Adrenal gland (tissue), 5 donors: ENCODE measurements at regions not wholly inside any gene's neighbourhood (a gene's known extent, or its start where the extent isn't known, plus 50 kb on each side); places are given as distances from the start of the nearest gene placed in this dataset.

Source experiments
- POLR2A ChIP-seq, 2 donors: fragments of 450-650 bp; IDR thresholded peaks; one replicate each; pipeline ENCODE4 v1.6.1; 2017; ENCODE audit warnings: antibody characterized with exemption in 2 of 2, mild to moderate bottlenecking in 2 of 2, moderate library complexity in 1 of 2
- TF ChIP-seq, protein P1 (sequence below), 6 experiments: fragments of 450-650 bp in 4 of 6; fragments of 200-600 bp in 2 of 6; sonication (generic) in 1 of 6; IDR thresholded peaks; 1 replicate in 5 of 6; 2 replicates in 1 of 6; pipeline versions ENCODE4 v1.5.1 to v1.8.0; 2016 to 2021; ENCODE audit warnings: antibody characterized with exemption in 6 of 6, mild to moderate bottlenecking in 2 of 6, moderate library complexity in 1 of 6
- donor health status: DM: no; HTN: no; CAD: no.

DNA sequence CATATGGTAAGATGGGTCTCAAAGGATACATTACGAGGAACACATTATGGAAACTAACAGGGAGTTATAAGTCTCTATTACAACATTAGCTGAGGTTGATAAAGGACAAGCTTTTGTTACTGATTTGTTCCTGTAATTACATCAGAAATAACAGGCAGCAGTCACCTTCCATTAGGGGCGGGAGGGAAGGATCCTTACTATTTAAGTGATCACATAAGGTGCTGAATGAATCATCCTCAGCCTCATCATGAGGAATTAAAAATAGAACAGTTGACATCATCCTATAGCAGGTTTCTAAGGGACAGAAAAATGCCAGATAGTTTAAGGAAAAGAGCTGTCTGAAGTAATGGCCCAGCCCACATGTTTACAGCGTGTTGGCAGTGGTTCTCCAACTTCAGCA lies 86.9 kb upstream of the MGAT5 start:
- TF ChIP-seq, protein P1, sequence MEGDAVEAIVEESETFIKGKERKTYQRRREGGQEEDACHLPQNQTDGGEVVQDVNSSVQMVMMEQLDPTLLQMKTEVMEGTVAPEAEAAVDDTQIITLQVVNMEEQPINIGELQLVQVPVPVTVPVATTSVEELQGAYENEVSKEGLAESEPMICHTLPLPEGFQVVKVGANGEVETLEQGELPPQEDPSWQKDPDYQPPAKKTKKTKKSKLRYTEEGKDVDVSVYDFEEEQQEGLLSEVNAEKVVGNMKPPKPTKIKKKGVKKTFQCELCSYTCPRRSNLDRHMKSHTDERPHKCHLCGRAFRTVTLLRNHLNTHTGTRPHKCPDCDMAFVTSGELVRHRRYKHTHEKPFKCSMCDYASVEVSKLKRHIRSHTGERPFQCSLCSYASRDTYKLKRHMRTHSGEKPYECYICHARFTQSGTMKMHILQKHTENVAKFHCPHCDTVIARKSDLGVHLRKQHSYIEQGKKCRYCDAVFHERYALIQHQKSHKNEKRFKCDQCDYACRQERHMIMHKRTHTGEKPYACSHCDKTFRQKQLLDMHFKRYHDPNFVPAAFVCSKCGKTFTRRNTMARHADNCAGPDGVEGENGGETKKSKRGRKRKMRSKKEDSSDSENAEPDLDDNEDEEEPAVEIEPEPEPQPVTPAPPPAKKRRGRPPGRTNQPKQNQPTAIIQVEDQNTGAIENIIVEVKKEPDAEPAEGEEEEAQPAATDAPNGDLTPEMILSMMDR (IDR thresholded peaks at IDR 0.05): no peak
- TF ChIP-seq POLR2A (IDR thresholded peaks at IDR 0.05): no peak
